ENCODE measurements at regions not wholly inside any gene's neighbourhood (a gene's known extent, or its start where the extent isn't known, plus 50 kb on each side); places are given as distances from the start of the nearest gene placed in this dataset.
"Not testable (repeated sequence)": the region's sequence is repeated elsewhere in the genome, so short reads cannot be mapped to it uniquely, and the experiment has no call there.

GRCh38 chr14:34086223-34086757 lies 135.4 kb upstream of the EGLN3 start:
- Histone ChIP-seq H3K4me3 (ENCODE audit: insufficient read depth, low read length) (no peak overlapping the region), H2AFZ (ENCODE audit: low read length) (no peak overlapping the region), H3K79me2 (ENCODE audit: insufficient read depth, low read length) (no peaks in the 10 kb centered on the region), H3K4me2 (ENCODE audit: insufficient read depth, low read length) (no peak overlapping the region), H3K36me3 (ENCODE audit: insufficient read depth, low read length) (no peaks in the 10 kb centered on the region), H3K27me3 (ENCODE audit: insufficient read depth, low read length) (no peaks in the 10 kb centered on the region), H3K27ac (ENCODE audit: low read depth, low read length) (no peak overlapping the region), H3K4me1 (ENCODE audit: insufficient read depth, low read length) (no peaks in the 10 kb centered on the region), H3K9me3 (ENCODE audit: low read depth, low read length) (no peaks in the 10 kb centered on the region), H4K20me1 (ENCODE audit: insufficient read depth, low read length) (no peaks in the 10 kb centered on the region)
- DNase-seq (ENCODE audit: insufficient read length, low spot score, missing footprints): no peak
- no peak for TF ChIP-seq CTCF (IDR thresholded peaks at IDR 0.05; ENCODE audit: extremely low read depth, low read depth, low read length)

- Histone ChIP-seq H3K79me2 (ENCODE audit: insufficient read depth, low read length) (no peaks in the 10 kb centered on the region), H3K9me3 (ENCODE audit: low read depth, low read length) (no peaks in the 10 kb centered on the region), H3K4me1 (ENCODE audit: insufficient read depth, low read length) (no peaks in the 10 kb centered on the region), H3K4me3 (ENCODE audit: insufficient read depth, low read length) (no peak overlapping the region), H3K4me2 (ENCODE audit: insufficient read depth, low read length) (no peak overlapping the region), H4K20me1 (ENCODE audit: insufficient read depth, low read length) (no peaks in the 10 kb centered on the region), H3K36me3 (ENCODE audit: insufficient read depth, low read length) (no peaks in the 10 kb centered on the region), H3K27ac (ENCODE audit: low read depth, low read length) (no peak overlapping the region), H3K27me3 (ENCODE audit: insufficient read depth, low read length) (no peaks in the 10 kb centered on the region), H2AFZ (ENCODE audit: low read length) (no peak overlapping the region)
- no peak for DNase-seq (ENCODE audit: insufficient read length, low spot score, missing footprints)
- TF ChIP-seq CTCF (IDR thresholded peaks at IDR 0.05; ENCODE audit: extremely low read depth, low read depth, low read length): no peak
These were observed 134.8 kb upstream of the EGLN3 start for GRCh38 chr14:34085695-34086094.

- no peak overlapping the region for H3K4me2 ChIP-seq (ENCODE audit: insufficient read depth, low read length)
- H3K79me2 ChIP-seq (ENCODE audit: insufficient read depth, low read length): no peaks in the 10 kb centered on the region
- H4K20me1 ChIP-seq (ENCODE audit: insufficient read depth, low read length): no peaks in the 10 kb centered on the region
- no peaks in the 10 kb centered on the region for H3K4me1 ChIP-seq (ENCODE audit: insufficient read depth, low read length)
- no peaks in the 10 kb centered on the region for H3K36me3 ChIP-seq (ENCODE audit: insufficient read depth, low read length)
- no peaks in the 10 kb centered on the region for H3K27me3 ChIP-seq (ENCODE audit: insufficient read depth, low read length)
- no peak for DNase-seq (ENCODE audit: insufficient read length, low spot score, missing footprints)
- H3K9me3 ChIP-seq (ENCODE audit: low read depth, low read length): no peaks in the 10 kb centered on the region
- H3K27ac ChIP-seq (ENCODE audit: low read depth, low read length): no peak overlapping the region
- no peak overlapping the region for H2AFZ ChIP-seq (ENCODE audit: low read length)
- no peak overlapping the region for H3K4me3 ChIP-seq (ENCODE audit: insufficient read depth, low read length)
- no peak for TF ChIP-seq CTCF (IDR thresholded peaks at IDR 0.05; ENCODE audit: extremely low read depth, low read depth, low read length)
These were observed 130.8 kb upstream of the EGLN3 start for GRCh38 chr14:34081576-34082136.

GRCh38 chr14:34081101-34081575 lies 130.3 kb upstream of the EGLN3 start:
- H3K9me3 ChIP-seq (ENCODE audit: low read depth, low read length): no peaks in the 10 kb centered on the region
- H3K27ac ChIP-seq (ENCODE audit: low read depth, low read length): no peak overlapping the region
- H2AFZ ChIP-seq (ENCODE audit: low read length): no peak overlapping the region
- no peaks in the 10 kb centered on the region for H3K79me2 ChIP-seq (ENCODE audit: insufficient read depth, low read length)
- H3K4me3 ChIP-seq (ENCODE audit: insufficient read depth, low read length): no peak overlapping the region
- no peaks in the 10 kb centered on the region for H4K20me1 ChIP-seq (ENCODE audit: insufficient read depth, low read length)
- TF ChIP-seq CTCF (IDR thresholded peaks at IDR 0.05; ENCODE audit: extremely low read depth, low read depth, low read length): no peak
- H3K4me2 ChIP-seq (ENCODE audit: insufficient read depth, low read length): no peak overlapping the region
- no peaks in the 10 kb centered on the region for H3K4me1 ChIP-seq (ENCODE audit: insufficient read depth, low read length)
- DNase-seq (ENCODE audit: insufficient read length, low spot score, missing footprints): no peak
- no peaks in the 10 kb centered on the region for H3K36me3 ChIP-seq (ENCODE audit: insufficient read depth, low read length)
- H3K27me3 ChIP-seq (ENCODE audit: insufficient read depth, low read length): no peaks in the 10 kb centered on the region

GRCh38 chr14:34079643-34080042 lies 128.8 kb upstream of the EGLN3 start:
- not testable (repeated sequence) for H3K4me2 ChIP-seq (ENCODE audit: insufficient read depth, low read length); H3K36me3 ChIP-seq (ENCODE audit: insufficient read depth, low read length); H2AFZ ChIP-seq (ENCODE audit: low read length); H3K27ac ChIP-seq (ENCODE audit: low read depth, low read length); H3K9me3 ChIP-seq (ENCODE audit: low read depth, low read length); H3K79me2 ChIP-seq (ENCODE audit: insufficient read depth, low read length); DNase-seq (ENCODE audit: insufficient read length, low spot score, missing footprints); H3K4me1 ChIP-seq (ENCODE audit: insufficient read depth, low read length); H3K27me3 ChIP-seq (ENCODE audit: insufficient read depth, low read length); H4K20me1 ChIP-seq (ENCODE audit: insufficient read depth, low read length); H3K4me3 ChIP-seq (ENCODE audit: insufficient read depth, low read length)

Measured in osteoblast (primary cell).